H1 (cell line): ENCODE measurements at regions not wholly inside any gene's neighbourhood (a gene's known extent, or its start where the extent isn't known, plus 50 kb on each side); places are given as distances from the start of the nearest gene placed in this dataset.

Experiments used
- CTCF ChIA-PET: fragments of 300-600 bp; sonication (Branson Sonifier 250); formaldehyde crosslinking; loops from one replicate; lab custom pipeline; 2021; ENCODE audit not compliant: partially characterized antibody; lab: Charles Lee
- POLR2A ChIA-PET: fragments of 300-600 bp; sonication (Branson Sonifier 250); formaldehyde crosslinking; loops from one replicate; lab custom pipeline; 2021; ENCODE audit warnings: inconsistent platforms; ENCODE audit not compliant: partially characterized antibody; lab: Charles Lee
- DNase-seq, 2 experiments: peaks; one replicate each; pipeline versions ENCODE4 v3.0.0 to v3.0.0-alpha.2; 2010 to 2022; ENCODE audit warnings: low spot score in 2 of 2, low read depth in 1 of 2, mixed read lengths in 1 of 2
- FAIRE-seq: peaks from 2 replicates; lab custom pipeline; 2011; peaks lifted over from hg19 to GRCh38; lab: Jason Lieb, UNC
- H2AFZ ChIP-seq: 2 replicates; pipeline ENCODE4 v1.8.1; 2012; ENCODE audit warnings: low read length, inconsistent platforms
- H2AK5ac ChIP-seq: 2 replicates; pipeline ENCODE4 v1.6.1; 2013; ENCODE audit warnings: low read depth, low read length
- H2BK120ac ChIP-seq: replicated peaks from 2 replicates; pipeline ENCODE3; 2013; ENCODE audit warnings: low read depth, low read length, inconsistent platforms
- H2BK12ac ChIP-seq: 2 replicates; pipeline ENCODE4 v1.6.1; 2013; ENCODE audit warnings: low read depth, low read length
- H2BK15ac ChIP-seq: 2 replicates; pipeline ENCODE4 v1.6.1; 2013; ENCODE audit warnings: low read length
- H2BK20ac ChIP-seq: 2 replicates; pipeline ENCODE4 v1.6.1; 2013; ENCODE audit warnings: low read length
- H2BK5ac ChIP-seq: 2 replicates; pipeline ENCODE4 v1.6.1; 2013; ENCODE audit warnings: low read depth, low read length
- H3K14ac ChIP-seq: 2 replicates; pipeline ENCODE4 v1.6.1; 2013; ENCODE audit warnings: inconsistent platforms; ENCODE audit not compliant: insufficient read length
- H3K18ac ChIP-seq: 2 replicates; pipeline ENCODE4 v1.6.1; 2013; ENCODE audit warnings: low read length; ENCODE audit errors: extremely low read depth
- H3K23ac ChIP-seq: 2 replicates; pipeline ENCODE4 v1.6.1; 2013; ENCODE audit warnings: inconsistent platforms; ENCODE audit not compliant: insufficient read length
- H3K23me2 ChIP-seq: 2 replicates; pipeline ENCODE4 v1.6.1; 2013; ENCODE audit warnings: low read depth, low read length
- H3K27ac ChIP-seq: 2 replicates; pipeline ENCODE4 v1.6.1; 2011; ENCODE audit warnings: low read depth, low read length, inconsistent platforms
- H3K27me3 ChIP-seq, 4 experiments: replicated peaks in 1 of 4; 1 replicate in 1 of 4; 2 replicates in 3 of 4; pipeline versions ENCODE4 v1.6.1 to v1.8.1; 2011 to 2013; ENCODE audit warnings: low read length in 3 of 4, mild to moderate bottlenecking in 3 of 4, inconsistent platforms in 2 of 4, mixed read lengths in 2 of 4, moderate library complexity in 1 of 4; ENCODE audit not compliant: control insufficient read depth in 3 of 4, insufficient read depth in 3 of 4; ENCODE audit errors: extremely low read depth in 1 of 4
- H3K36me3 ChIP-seq, 4 experiments: 2 replicates each; pipeline versions ENCODE4 v1.6.1 to v1.8.1; 2011 to 2013; ENCODE audit warnings: mild to moderate bottlenecking in 4 of 4, low read length in 3 of 4, moderate library complexity in 2 of 4, control low read depth in 1 of 4, inconsistent platforms in 1 of 4; ENCODE audit not compliant: insufficient read depth in 4 of 4, control insufficient read depth in 2 of 4
- H3K4ac ChIP-seq: replicated peaks from 2 replicates; pipeline ENCODE3; 2013; ENCODE audit warnings: low read length, low read depth, mixed read lengths, inconsistent platforms; ENCODE audit not compliant: insufficient read length
- H3K4me1 ChIP-seq, 4 experiments: replicated peaks in 1 of 4; 1 replicate in 1 of 4; 2 replicates in 3 of 4; pipeline versions ENCODE4 v1.6.1 to v1.8.1; 2011 to 2013; ENCODE audit warnings: low read length in 3 of 4, inconsistent platforms in 2 of 4, mixed read lengths in 1 of 4; ENCODE audit not compliant: insufficient read depth in 4 of 4, control insufficient read depth in 3 of 4
- H3K4me2 ChIP-seq, 2 experiments: 2 replicates each; pipeline versions ENCODE4 v1.6.1 to v1.8.1; 2011 to 2013; ENCODE audit warnings: low read depth in 2 of 2, low read length in 2 of 2, control low read depth in 1 of 2, inconsistent platforms in 1 of 2, mild to moderate bottlenecking in 1 of 2; ENCODE audit not compliant: insufficient read depth in 1 of 2
- H3K4me3 ChIP-seq, 4 experiments: fragments of 200-600, 300-600 bp in 1 of 4; sonication (generic), shearing (Covaris generic), sonication (Bioruptor Twin) in 1 of 4; 2 replicates each; pipeline versions ENCODE4 v1.5.1 to v1.8.1; 2011 to 2016; ENCODE audit warnings: low read length in 4 of 4, low read depth in 3 of 4, control low read depth in 2 of 4, inconsistent platforms in 2 of 4, mild to moderate bottlenecking in 2 of 4, mixed read lengths in 1 of 4, moderate library complexity in 1 of 4; ENCODE audit not compliant: insufficient read depth in 2 of 4; ENCODE audit errors: extremely low read depth in 1 of 4
- H3K56ac ChIP-seq: replicated peaks from 2 replicates; pipeline ENCODE3; 2013; ENCODE audit warnings: low read depth, mild to moderate bottlenecking, mixed read lengths, low read length, inconsistent platforms; ENCODE audit not compliant: insufficient read length
- H3K79me1 ChIP-seq: 2 replicates; pipeline ENCODE4 v1.6.1; 2013; ENCODE audit warnings: low read depth, low read length, control low read depth
- H3K79me2 ChIP-seq, 2 experiments: 2 replicates each; pipeline versions ENCODE4 v1.6.1 to v1.8.1; 2012 to 2013; ENCODE audit warnings: low read length in 2 of 2, mild to moderate bottlenecking in 2 of 2, inconsistent platforms in 1 of 2; ENCODE audit not compliant: insufficient read depth in 2 of 2, control insufficient read depth in 1 of 2
- H3K9ac ChIP-seq, 4 experiments: replicated peaks in 1 of 4; 1 replicate in 1 of 4; 2 replicates in 3 of 4; pipeline versions ENCODE4 v1.6.1 to v1.8.1; 2011 to 2013; ENCODE audit warnings: low read depth in 3 of 4, low read length in 3 of 4, control low read depth in 2 of 4, mild to moderate bottlenecking in 2 of 4, moderate library complexity in 2 of 4, inconsistent platforms in 1 of 4; ENCODE audit errors: extremely low read depth in 1 of 4
- H3K9me3 ChIP-seq, 2 experiments: 2 replicates each; pipeline versions ENCODE4 v1.6.1 to v1.8.1; 2012 to 2013; ENCODE audit warnings: mild to moderate bottlenecking in 2 of 2, moderate library complexity in 2 of 2, control low read depth in 1 of 2, inconsistent platforms in 1 of 2, low read depth in 1 of 2, low read length in 1 of 2, mixed read lengths in 1 of 2; ENCODE audit not compliant: insufficient read depth in 2 of 2
- H4K20me1 ChIP-seq, 2 experiments: replicated peaks in 1 of 2; 2 replicates each; pipeline versions ENCODE3 to v1.8.1; 2011 to 2013; ENCODE audit warnings: inconsistent platforms in 2 of 2, low read length in 2 of 2, mild to moderate bottlenecking in 1 of 2; ENCODE audit not compliant: insufficient read depth in 2 of 2, control insufficient read depth in 1 of 2
- H4K5ac ChIP-seq: 2 replicates; pipeline ENCODE4 v1.6.1; 2013; ENCODE audit warnings: low read length, low read depth, mixed read lengths, inconsistent platforms; ENCODE audit not compliant: insufficient read length
- H4K8ac ChIP-seq: 2 replicates; pipeline ENCODE4 v1.8.0; 2013; ENCODE audit warnings: mild to moderate bottlenecking, moderate library complexity, low read length, inconsistent platforms; ENCODE audit not compliant: insufficient read depth; ENCODE audit errors: extremely low read depth
- H4K91ac ChIP-seq: replicated peaks from 2 replicates; pipeline ENCODE3; 2013; ENCODE audit warnings: low read length, mixed read lengths, inconsistent platforms; ENCODE audit not compliant: insufficient read length
- BACH1 ChIP-seq: IDR thresholded peaks from 2 replicates; pipeline ENCODE4 v1.6.1; 2012; ENCODE audit warnings: low read length, improper control_type of control experiment
- CREB1 ChIP-seq: IDR thresholded peaks from 2 replicates; pipeline ENCODE4 v1.6.1; 2012; ENCODE audit warnings: inconsistent platforms
- CTCF ChIP-seq, 3 experiments: IDR thresholded peaks; 1 replicate in 2 of 3; 2 replicates in 1 of 3; pipeline versions ENCODE4 v1.5.1 to v1.6.1; 2011; ENCODE audit warnings: low read length in 3 of 3, mild to moderate bottlenecking in 3 of 3, inconsistent platforms in 2 of 3, low read depth in 1 of 3, moderate library complexity in 1 of 3; ENCODE audit not compliant: insufficient read depth in 1 of 3; ENCODE audit errors: control extremely low read depth in 1 of 3
- EP300 ChIP-seq, 2 experiments: IDR thresholded peaks; 1 replicate in 1 of 2; 2 replicates in 1 of 2; pipeline ENCODE4 v1.6.1; 2011 to 2012; ENCODE audit warnings: low read depth in 2 of 2, low read length in 2 of 2, mild to moderate bottlenecking in 2 of 2, borderline replicate concordance in 1 of 2, inconsistent platforms in 1 of 2, moderate library complexity in 1 of 2
- MAX ChIP-seq: IDR thresholded peaks from 2 replicates; pipeline ENCODE4 v1.6.1; 2012; ENCODE audit warnings: inconsistent platforms
- SIRT6 ChIP-seq: IDR thresholded peaks from one replicate; pipeline ENCODE4 v1.7.1; 2012; ENCODE audit warnings: low read length, inconsistent platforms
- WGBS, 2 experiments: shearing (Covaris generic) in 1 of 2; methylation state at CpG; one replicate each; pipeline versions ENCODE4 v1.1.6 to v1.1.7; 2013 to 2015; ENCODE audit warnings: low lambda C conversion rate in 2 of 2, mixed read lengths in 2 of 2, inconsistent platforms in 1 of 2, low coverage in 1 of 2, missing lambda C conversion rate in 1 of 2; ENCODE audit not compliant: insufficient replicate concordance in 2 of 2, insufficient coverage in 1 of 2, insufficient read length in 1 of 2; ENCODE audit errors: extremely low coverage in 1 of 2, missing lambda C conversion rate in 1 of 2; 5-methylcytosine and 5-hydroxymethylcytosine counted together

GRCh38 chr18:1124495-1124894 lies 219.8 kb downstream of the ADCYAP1 start:
- Histone ChIP-seq H3K79me2 (no peaks in the 10 kb centered on the region), H3K4ac (no peak overlapping the region), H2BK20ac (no peak overlapping the region), H3K79me1 (no peaks in the 10 kb centered on the region), H2AK5ac (no peak overlapping the region), H4K5ac (no peak overlapping the region), H3K27ac (no peak overlapping the region), H2BK15ac (no peak overlapping the region), H3K9me3 (no peaks in the 10 kb centered on the region), H3K14ac (no peak overlapping the region), H4K20me1 (no peaks in the 10 kb centered on the region), H3K27me3 (no peaks in the 10 kb centered on the region), H3K4me1 (peaks cover 0 to 2% (median 0%) of the 10 kb centered on the region in 4 experiments; a peak in 1 of 7 replicates), H2BK12ac (no peak overlapping the region), H3K23ac (no peak overlapping the region), H3K4me2 (no peak overlapping the region), H4K91ac (no peak overlapping the region), H2BK5ac (no peak overlapping the region), H3K36me3 (no peaks in the 10 kb centered on the region), H2BK120ac (no peak overlapping the region), H3K9ac (no peak overlapping the region), H4K8ac (no peak overlapping the region), H3K18ac (no peak overlapping the region), H3K56ac (no peak overlapping the region), H3K23me2 (no peaks in the 10 kb centered on the region), H3K4me3 (no peak overlapping the region), H2AFZ (no peak overlapping the region)
- 90% methylated on average over 2 of the region's 2 CpGs; no CpG with 5 or more reads in 1 of the 2 experiments for WGBS, 2 experiments
- DNase-seq (no peak), FAIRE-seq (no peak)
- TF ChIP-seq CREB1 (no peak), EP300 (IDR thresholded peaks at IDR 0.05; ENCODE audit: borderline replicate concordance in 1 of 2, low read depth in 2 of 2, low read length in 2 of 2) (no peak), SIRT6 (no peak), MAX (no peak), CTCF (IDR thresholded peaks at IDR 0.05; ENCODE audit: control extremely low read depth in 1 of 3, insufficient read depth in 1 of 3, low read depth in 1 of 3, low read length in 3 of 3) (no peak), BACH1 (no peak)
- CTCF ChIA-PET = no interaction called here
- POLR2A ChIA-PET = no interaction called here
